CD14-positive monocyte (primary cell): ENCODE measurements at regions not wholly inside any gene's neighbourhood (a gene's known extent, or its start where the extent isn't known, plus 50 kb on each side); places are given as distances from the start of the nearest gene placed in this dataset.

Experiments
- DNase-seq, 3 donors: peaks; one replicate each; pipeline ENCODE4 v3.0.0-alpha.2; 2011 to 2022
- H2AFZ ChIP-seq: 2 replicates; pipeline ENCODE4 v1.6.0; 2012; ENCODE audit warnings: mild to moderate bottlenecking, low read depth, low read length, inconsistent platforms; ENCODE audit not compliant: insufficient read depth, poor library complexity, severe bottlenecking
- H3K27ac ChIP-seq, 2 donors: 1 replicate in 1 of 2; 2 replicates in 1 of 2; pipeline ENCODE4 v1.5.1; 2012 to 2013; ENCODE audit warnings: low read length in 2 of 2, control low read depth in 1 of 2, inconsistent platforms in 1 of 2, low read depth in 1 of 2, mild to moderate bottlenecking in 1 of 2
- H3K27me3 ChIP-seq, 2 donors: one replicate each; pipeline versions ENCODE4 v1.6.0 to v1.6.1; 2011 to 2013; ENCODE audit warnings: low read length in 2 of 2; ENCODE audit not compliant: control insufficient read depth in 2 of 2, insufficient read depth in 2 of 2
- H3K36me3 ChIP-seq, 2 donors: replicated peaks in 1 of 2; 1 replicate in 1 of 2; 2 replicates in 1 of 2; pipeline versions ENCODE4 v1.5.1 to v1.6.1; 2012 to 2013; ENCODE audit warnings: low read length in 2 of 2, control low read depth in 1 of 2, inconsistent platforms in 1 of 2, mild to moderate bottlenecking in 1 of 2; ENCODE audit not compliant: insufficient read depth in 2 of 2, control insufficient read depth in 1 of 2
- H3K4me1 ChIP-seq, 2 donors: 1 replicate in 1 of 2; 2 replicates in 1 of 2; pipeline versions ENCODE4 v1.5.1 to v1.6.1; 2012 to 2013; ENCODE audit warnings: low read length in 2 of 2, control low read depth in 1 of 2, inconsistent platforms in 1 of 2, mild to moderate bottlenecking in 1 of 2, moderate library complexity in 1 of 2; ENCODE audit not compliant: insufficient read depth in 2 of 2, control insufficient read depth in 1 of 2
- H3K4me2 ChIP-seq: replicated peaks from 2 replicates; pipeline ENCODE3; 2012; ENCODE audit warnings: low read length, moderate library complexity, mild to moderate bottlenecking; ENCODE audit not compliant: poor library complexity, severe bottlenecking; ENCODE audit errors: extremely low read depth
- H3K4me3 ChIP-seq, 3 experiments: fragments of 200-600 bp in 1 of 3; sonication (generic) in 1 of 3; replicated peaks in 1 of 3; 1 replicate in 2 of 3; 2 replicates in 1 of 3; pipeline ENCODE4 v1.5.1; 2011 to 2013; ENCODE audit warnings: low read length in 3 of 3, mild to moderate bottlenecking in 3 of 3, control low read depth in 2 of 3, low read depth in 2 of 3, inconsistent platforms in 1 of 3, moderate library complexity in 1 of 3
- H3K79me2 ChIP-seq: 2 replicates; pipeline ENCODE4 v1.6.0; 2012; ENCODE audit warnings: mild to moderate bottlenecking, control low read depth, inconsistent platforms, low read length, moderate library complexity; ENCODE audit not compliant: insufficient read depth
- H3K9ac ChIP-seq: 2 replicates; pipeline ENCODE4 v1.6.0; 2017; ENCODE audit warnings: low read length, mild to moderate bottlenecking; ENCODE audit not compliant: insufficient read depth, poor library complexity, severe bottlenecking
- H3K9me3 ChIP-seq, 2 donors: replicated peaks in 1 of 2; 1 replicate in 1 of 2; 2 replicates in 1 of 2; pipeline versions ENCODE4 v1.5.1 to v1.6.1; 2012 to 2013; ENCODE audit warnings: low read length in 2 of 2, control low read depth in 1 of 2; ENCODE audit not compliant: control insufficient read depth in 1 of 2, insufficient read depth in 1 of 2
- H4K20me1 ChIP-seq: 2 replicates; pipeline ENCODE4 v1.6.0; 2012; ENCODE audit warnings: mild to moderate bottlenecking, low read length, control low read depth, moderate library complexity; ENCODE audit not compliant: insufficient read depth
- H3K27ac Mint-ChIP-seq, 7 donors: one replicate each; pipeline ENCODE4 v1.8.0; 2020; ENCODE audit warnings: mild to moderate bottlenecking in 7 of 7, mixed read lengths in 7 of 7, moderate library complexity in 6 of 7, inconsistent platforms in 2 of 7
- H3K27me3 Mint-ChIP-seq, 3 donors: one replicate each; pipeline ENCODE4 v1.8.0; 2021 to 2022; ENCODE audit warnings: low read depth in 3 of 3, mild to moderate bottlenecking in 3 of 3, mixed read lengths in 3 of 3, moderate library complexity in 3 of 3, inconsistent platforms in 1 of 3
- H3K36me3 Mint-ChIP-seq, 2 donors: one replicate each; pipeline ENCODE4 v1.8.0; 2020; ENCODE audit warnings: mixed read lengths in 2 of 2, inconsistent platforms in 1 of 2, mild to moderate bottlenecking in 1 of 2
- H3K4me1 Mint-ChIP-seq: one replicate; pipeline ENCODE4 v1.8.0; 2020; ENCODE audit warnings: mild to moderate bottlenecking, mixed read lengths
- H3K4me3 Mint-ChIP-seq, 2 donors: one replicate each; pipeline ENCODE4 v1.8.0; 2020; ENCODE audit warnings: mild to moderate bottlenecking in 2 of 2, mixed read lengths in 2 of 2, moderate library complexity in 1 of 2
- H3K9me3 Mint-ChIP-seq, 7 donors: one replicate each; pipeline ENCODE4 v1.8.0; 2020 to 2022; ENCODE audit warnings: mixed read lengths in 7 of 7, mild to moderate bottlenecking in 6 of 7, moderate library complexity in 6 of 7, inconsistent platforms in 2 of 7
- CTCF ChIP-seq: fragments of 200-600 bp; IDR thresholded peaks from one replicate; pipeline ENCODE4 v1.8.0; 2022; ENCODE audit warnings: antibody characterized with exemption, mild to moderate bottlenecking
- WGBS: methylation state at CpG from one replicate; pipeline ENCODE4 v1.1.5; 2013; ENCODE audit warnings: missing lambda C conversion rate; ENCODE audit not compliant: insufficient coverage; 5-methylcytosine and 5-hydroxymethylcytosine counted together
- intact Hi-C, 2 donors: fragments of 100-400 bp; cut with micrococcal nuclease; formaldehyde crosslinking; loops; one replicate each; pipeline versions ENCODE4 v1.15.0 to v1.15.1; 2023

GRCh38 chr15:70277556-70277955 lies 179.8 kb upstream of the TLE3 start:
- Mint-ChIP-seq H3K36me3 (peaks cover 0 to 4% of the 10 kb centered on the region in 2 donors), H3K27ac (no peak overlapping the region), H3K27me3 (peaks cover 5 to 14% (median 7%) of the 10 kb centered on the region in 3 donors), H3K4me1 (peaks cover 7% of the 10 kb centered on the region), H3K9me3 (no peaks in the 10 kb centered on the region), H3K4me3 (no peak overlapping the region)
- intact Hi-C loops: no loop called here
- no peak for DNase-seq
- no peaks in the 10 kb centered on the region for H3K36me3 ChIP-seq
- H3K27ac ChIP-seq: no peak overlapping the region
- H3K9ac ChIP-seq: no peak overlapping the region
- no peak for TF ChIP-seq CTCF
- no peaks in the 10 kb centered on the region for H3K9me3 ChIP-seq
- no peak overlapping the region for H3K4me3 ChIP-seq
- WGBS: 93% methylated on average over 6 of the region's 8 CpGs
- H3K27me3 ChIP-seq: no peaks in the 10 kb centered on the region
- no peaks in the 10 kb centered on the region for H4K20me1 ChIP-seq
- no peak overlapping the region for H2AFZ ChIP-seq
- H3K79me2 ChIP-seq: no peaks in the 10 kb centered on the region
- H3K4me2 ChIP-seq: no peak overlapping the region
- no peaks in the 10 kb centered on the region for H3K4me1 ChIP-seq

GRCh38 chr15:70276401-70276800 lies 178.7 kb upstream of the TLE3 start:
- no peak for TF ChIP-seq CTCF
- intact Hi-C loops: no loop called here
- no peak overlapping the region for H3K27ac ChIP-seq
- H2AFZ ChIP-seq: no peak overlapping the region
- H3K27ac Mint-ChIP-seq: peak overlapping the region in 3 of 7 donors; percentile 1 to 15 (median 6)
- no peak for DNase-seq
- no peaks in the 10 kb centered on the region for H3K9me3 Mint-ChIP-seq
- no peaks in the 10 kb centered on the region for H3K27me3 ChIP-seq
- no peaks in the 10 kb centered on the region for H3K79me2 ChIP-seq
- no peak overlapping the region for H3K4me3 ChIP-seq
- WGBS: 100% methylated on average over 2 of the region's 3 CpGs
- peaks cover 10% of the 10 kb centered on the region for H3K4me1 Mint-ChIP-seq
- H3K4me3 Mint-ChIP-seq: no peak overlapping the region
- no peak overlapping the region for H3K9ac ChIP-seq
- peaks cover 0 to 7% of the 10 kb centered on the region in 2 donors for H3K36me3 Mint-ChIP-seq
- H4K20me1 ChIP-seq: no peaks in the 10 kb centered on the region
- H3K4me1 ChIP-seq: peaks cover 7% of the 10 kb centered on the region in 2 donors
- H3K27me3 Mint-ChIP-seq: peaks cover 6 to 14% (median 9%) of the 10 kb centered on the region in 3 donors
- H3K9me3 ChIP-seq: no peaks in the 10 kb centered on the region
- H3K36me3 ChIP-seq: no peaks in the 10 kb centered on the region
- no peak overlapping the region for H3K4me2 ChIP-seq
